GM19035 (cell line): ENCODE measurements at regions not wholly inside any gene's neighbourhood (a gene's known extent, or its start where the extent isn't known, plus 50 kb on each side); places are given as distances from the start of the nearest gene placed in this dataset.

Source experiments
- ATAC-seq: cut with Tn5 transposase; IDR thresholded peaks from one replicate; pipeline ENCODE4 v1.9.1; 2021; ENCODE audit not compliant: unreplicated experiment

- no peak for ATAC-seq
Measured at GRCh38 chr10:8374334-8374733, 319.8 kb downstream of the GATA3 start.

- ATAC-seq = no peak
Measured at GRCh38 chr10:8375137-8375536, 320.6 kb downstream of the GATA3 start.

GRCh38 chr10:8378198-8378983 is 323.9 kb downstream of the GATA3 start:
- ATAC-seq = no peak

- no peak for ATAC-seq
Measured at GRCh38 chr10:8379906-8380832, 325.7 kb downstream of the GATA3 start.

- ATAC-seq = no peak
Measured at GRCh38 chr10:8380833-8381496, 326.5 kb downstream of the GATA3 start.

GRCh38 chr10:8386781-8387180 is 332.3 kb downstream of the GATA3 start:
- ATAC-seq = no peak

- no peak for ATAC-seq
Measured at GRCh38 chr10:8389630-8390029, 335.1 kb downstream of the GATA3 start.

- ATAC-seq = no peak
Measured at GRCh38 chr10:8392216-8392615, 337.7 kb downstream of the GATA3 start.

GRCh38 chr10:8393531-8393930 is 339.0 kb downstream of the GATA3 start:
- no peak for ATAC-seq

- ATAC-seq = no peak
Measured at GRCh38 chr10:8396675-8397074, 342.2 kb downstream of the GATA3 start.

GRCh38 chr10:8398771-8399170 is 344.3 kb downstream of the GATA3 start:
- ATAC-seq = no peak

- no peak for ATAC-seq
Measured at GRCh38 chr10:8400151-8400550, 345.7 kb downstream of the GATA3 start.

- no peak for ATAC-seq
Measured at GRCh38 chr10:8400892-8401291, 346.4 kb downstream of the GATA3 start.

- no peak for ATAC-seq
Measured at GRCh38 chr10:8401531-8401930, 347.0 kb downstream of the GATA3 start.

- ATAC-seq = no peak
Measured at GRCh38 chr10:8402576-8402975, 348.1 kb downstream of the GATA3 start.

GRCh38 chr10:8403711-8404371 is 349.4 kb downstream of the GATA3 start:
- ATAC-seq = no peak

GRCh38 chr10:8404721-8405120 is 350.2 kb downstream of the GATA3 start:
- ATAC-seq = peak; percentile 73

- ATAC-seq = no peak
Measured at GRCh38 chr10:8405596-8405995, 351.1 kb downstream of the GATA3 start.

GRCh38 chr10:8407501-8408021 is 353.1 kb downstream of the GATA3 start:
- no peak for ATAC-seq

- ATAC-seq = no peak
Measured at GRCh38 chr10:8410506-8410905, 356.0 kb downstream of the GATA3 start.

GRCh38 chr10:8412541-8412940 is 358.1 kb downstream of the GATA3 start:
- no peak for ATAC-seq
